ENCODE measurements at regions not wholly inside any gene's neighbourhood (a gene's known extent, or its start where the extent isn't known, plus 50 kb on each side); places are given as distances from the start of the nearest gene placed in this dataset.

DNA sequence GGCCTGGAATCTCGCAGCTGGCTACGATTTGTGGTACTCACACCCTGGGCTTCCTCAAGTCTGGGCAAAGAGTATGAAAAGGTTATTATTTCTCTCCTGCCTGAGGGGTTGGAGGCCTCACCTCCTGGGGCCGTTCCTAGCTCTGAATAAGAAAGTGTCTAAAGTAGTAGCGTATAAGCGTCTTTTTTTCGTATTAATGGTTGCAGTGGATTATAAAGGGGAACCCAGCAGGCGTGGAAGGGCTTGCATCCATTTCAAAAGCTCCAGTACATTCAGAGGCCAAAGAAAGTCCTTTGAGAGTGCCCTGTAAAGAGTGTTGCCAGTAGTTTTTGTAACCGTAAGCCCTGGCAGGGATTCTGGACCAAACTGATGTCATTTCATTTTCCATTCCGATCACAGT is 72.2 kb upstream of the MPHOSPH6 start:
- CTCF ChIA-PET = no interaction called here
- no peak for DNase-seq (ENCODE audit: extremely low spot score)
- TF ChIP-seq FOXA1 (IDR thresholded peaks at IDR 0.05) = no peak
- TF ChIP-seq ELF4 (IDR thresholded peaks at IDR 0.05) = no peak
- TF ChIP-seq ZNF384 (IDR thresholded peaks at IDR 0.05) = no peak
- no peak for TF ChIP-seq NFRKB (IDR thresholded peaks at IDR 0.05)
- TF ChIP-seq, protein P1, sequence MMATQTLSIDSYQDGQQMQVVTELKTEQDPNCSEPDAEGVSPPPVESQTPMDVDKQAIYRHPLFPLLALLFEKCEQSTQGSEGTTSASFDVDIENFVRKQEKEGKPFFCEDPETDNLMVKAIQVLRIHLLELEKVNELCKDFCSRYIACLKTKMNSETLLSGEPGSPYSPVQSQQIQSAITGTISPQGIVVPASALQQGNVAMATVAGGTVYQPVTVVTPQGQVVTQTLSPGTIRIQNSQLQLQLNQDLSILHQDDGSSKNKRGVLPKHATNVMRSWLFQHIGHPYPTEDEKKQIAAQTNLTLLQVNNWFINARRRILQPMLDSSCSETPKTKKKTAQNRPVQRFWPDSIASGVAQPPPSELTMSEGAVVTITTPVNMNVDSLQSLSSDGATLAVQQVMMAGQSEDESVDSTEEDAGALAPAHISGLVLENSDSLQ (IDR thresholded peaks at IDR 0.05) = no peak
- no peak for TF ChIP-seq FOXK2 (IDR thresholded peaks at IDR 0.05)
- no peak for TF ChIP-seq LEF1 (IDR thresholded peaks at IDR 0.05; ENCODE audit: borderline replicate concordance)
- TF ChIP-seq BHLHE40 (IDR thresholded peaks at IDR 0.05; ENCODE audit: borderline replicate concordance) = no peak
- no peak for TF ChIP-seq SP1 (IDR thresholded peaks at IDR 0.05)
- TF ChIP-seq SUZ12 (IDR thresholded peaks at IDR 0.05) = no peak
- TF ChIP-seq HDGF (IDR thresholded peaks at IDR 0.05; ENCODE audit: borderline replicate concordance) = no peak
- TF ChIP-seq CTBP1 (IDR thresholded peaks at IDR 0.05; ENCODE audit: borderline replicate concordance) = no peak
- no peak for TF ChIP-seq ARNT (IDR thresholded peaks at IDR 0.05)
- no peak for TF ChIP-seq L3MBTL2 (conservative IDR thresholded peaks at IDR 0.05)
- no peak for TF ChIP-seq TARDBP (IDR thresholded peaks at IDR 0.05)
- no peak for TF ChIP-seq FOXM1 (IDR thresholded peaks at IDR 0.05; ENCODE audit: borderline replicate concordance)
- POLR2A ChIA-PET = no interaction called here

DNA sequence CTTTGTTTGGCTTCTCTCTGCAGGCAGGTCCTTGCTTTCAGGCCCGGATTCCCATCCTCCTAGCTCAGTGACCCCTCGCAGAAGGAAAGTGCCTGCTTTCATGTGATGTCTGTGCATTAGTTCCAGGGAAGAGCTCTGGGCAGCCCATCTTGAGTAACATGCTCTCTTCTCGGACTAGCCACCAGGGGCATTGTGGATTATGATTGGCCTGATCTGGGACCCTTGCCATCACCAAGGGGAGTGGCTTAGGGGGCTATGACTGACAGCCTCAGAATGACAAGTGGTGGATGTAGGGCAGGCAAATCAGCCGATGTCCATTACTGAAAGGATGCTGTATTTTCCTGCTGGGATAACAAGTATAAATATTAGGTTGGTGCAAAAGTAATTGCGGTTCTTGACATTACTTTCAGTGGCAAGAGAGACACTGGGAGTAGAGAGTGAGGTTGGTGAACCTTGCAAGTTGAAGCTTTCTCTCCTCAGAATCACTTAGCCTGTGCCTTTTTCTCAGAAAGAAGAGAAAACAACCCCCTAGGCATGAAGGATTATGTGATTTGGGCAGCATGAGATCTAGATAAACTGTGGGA is 71.5 kb upstream of the MPHOSPH6 start:
- no peak for DNase-seq (ENCODE audit: extremely low spot score)
- ChIA-PET POLR2A (no interaction called here), CTCF (no interaction called here)
- TF ChIP-seq SUZ12 (IDR thresholded peaks at IDR 0.05) (no peak), ELF4 (IDR thresholded peaks at IDR 0.05) (peak; percentile 54)

DNA sequence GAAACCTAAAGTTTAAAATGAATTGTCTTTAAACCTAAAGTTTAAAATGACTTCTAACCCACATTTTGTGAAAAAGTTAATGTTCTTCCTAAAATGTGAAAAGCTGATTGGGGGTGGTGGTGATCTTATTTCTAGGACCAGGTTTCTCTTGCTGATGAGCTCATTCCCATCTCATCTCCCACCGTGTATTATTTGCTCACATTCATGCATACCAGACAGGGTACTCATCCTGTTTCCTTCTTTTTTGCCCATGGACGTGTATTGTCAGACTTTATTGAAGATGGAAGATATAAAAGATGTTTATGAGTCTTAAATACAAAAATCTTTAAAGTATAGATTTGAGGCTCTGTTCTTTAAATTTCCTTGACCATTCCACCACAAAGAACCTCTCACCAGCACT is 70.1 kb upstream of the MPHOSPH6 start:
- TF ChIP-seq NFRKB (IDR thresholded peaks at IDR 0.05) = no peak
- no peak for TF ChIP-seq CTBP1 (IDR thresholded peaks at IDR 0.05; ENCODE audit: borderline replicate concordance)
- no peak for TF ChIP-seq L3MBTL2 (conservative IDR thresholded peaks at IDR 0.05)
- no peak for TF ChIP-seq HDGF (IDR thresholded peaks at IDR 0.05; ENCODE audit: borderline replicate concordance)
- TF ChIP-seq SP1 (IDR thresholded peaks at IDR 0.05) = no peak
- TF ChIP-seq FOXM1 (IDR thresholded peaks at IDR 0.05; ENCODE audit: borderline replicate concordance) = no peak
- TF ChIP-seq ARNT (IDR thresholded peaks at IDR 0.05) = no peak
- TF ChIP-seq BHLHE40 (IDR thresholded peaks at IDR 0.05; ENCODE audit: borderline replicate concordance) = no peak
- no peak for TF ChIP-seq FOXA1 (IDR thresholded peaks at IDR 0.05)
- TF ChIP-seq SUZ12 (IDR thresholded peaks at IDR 0.05) = no peak
- TF ChIP-seq FOXK2 (IDR thresholded peaks at IDR 0.05) = no peak
- no peak for TF ChIP-seq ELF4 (IDR thresholded peaks at IDR 0.05)
- no peak for TF ChIP-seq ZNF384 (IDR thresholded peaks at IDR 0.05)
- no peak for TF ChIP-seq LEF1 (IDR thresholded peaks at IDR 0.05; ENCODE audit: borderline replicate concordance)
- TF ChIP-seq, protein P1 (IDR thresholded peaks at IDR 0.05) = no peak
- no peak for TF ChIP-seq TARDBP (IDR thresholded peaks at IDR 0.05)
- ChIA-PET CTCF (no interaction called here), POLR2A (no interaction called here)
- no peak for DNase-seq (ENCODE audit: extremely low spot score)

DNA sequence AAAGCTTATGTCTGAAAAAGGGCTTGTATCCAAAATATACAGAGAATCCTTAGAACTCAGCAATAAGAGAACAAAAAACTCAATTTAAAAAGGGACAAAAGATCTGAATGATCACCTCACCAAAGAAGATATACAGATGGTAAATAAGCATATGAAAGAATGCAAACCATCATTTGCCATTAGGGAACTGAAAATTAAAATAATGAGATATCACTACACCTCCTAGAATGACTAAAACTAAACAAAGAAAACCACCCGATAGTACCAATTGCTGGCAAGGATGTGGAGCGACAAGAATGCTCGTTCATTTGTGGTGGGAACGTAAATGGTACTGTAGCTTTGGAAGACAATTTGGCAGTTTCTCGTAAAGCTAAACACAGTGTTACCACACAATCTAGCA is 66.9 kb upstream of the MPHOSPH6 start:
- TF ChIP-seq FOXA1 (IDR thresholded peaks at IDR 0.05) (no peak), NFRKB (IDR thresholded peaks at IDR 0.05) (no peak), SP1 (IDR thresholded peaks at IDR 0.05) (no peak), TARDBP (IDR thresholded peaks at IDR 0.05) (no peak), ARNT (IDR thresholded peaks at IDR 0.05) (no peak), CTBP1 (IDR thresholded peaks at IDR 0.05; ENCODE audit: borderline replicate concordance) (no peak), HDGF (IDR thresholded peaks at IDR 0.05; ENCODE audit: borderline replicate concordance) (no peak), SUZ12 (IDR thresholded peaks at IDR 0.05) (no peak), LEF1 (IDR thresholded peaks at IDR 0.05; ENCODE audit: borderline replicate concordance) (no peak), FOXM1 (IDR thresholded peaks at IDR 0.05; ENCODE audit: borderline replicate concordance) (no peak), ELF4 (IDR thresholded peaks at IDR 0.05) (no peak), BHLHE40 (IDR thresholded peaks at IDR 0.05; ENCODE audit: borderline replicate concordance) (no peak), L3MBTL2 (conservative IDR thresholded peaks at IDR 0.05) (no peak), FOXK2 (IDR thresholded peaks at IDR 0.05) (no peak), ZNF384 (IDR thresholded peaks at IDR 0.05) (no peak)
- TF ChIP-seq, protein P1 (IDR thresholded peaks at IDR 0.05) = no peak
- ChIA-PET CTCF (no interaction called here), POLR2A (no interaction called here)
- no peak for DNase-seq (ENCODE audit: extremely low spot score)

DNA sequence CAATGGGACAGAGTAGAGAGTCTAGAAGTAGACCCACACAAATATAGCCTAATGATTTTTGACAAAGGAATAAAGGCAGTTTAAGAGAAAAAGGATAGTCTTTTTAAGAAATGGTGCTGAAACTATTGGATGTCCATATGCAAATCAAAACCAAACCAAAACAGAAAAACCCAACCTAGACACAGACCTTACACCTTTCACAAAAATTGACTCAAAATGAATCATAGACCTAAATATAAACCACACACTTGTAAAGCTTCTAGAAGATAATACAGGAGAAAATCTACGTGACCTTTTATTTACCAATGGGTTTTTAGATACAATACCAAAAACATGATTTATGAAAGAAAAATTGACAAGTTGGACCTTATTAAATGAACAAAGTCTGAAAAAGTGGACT is 66.4 kb upstream of the MPHOSPH6 start:
- no peak for TF ChIP-seq BHLHE40 (IDR thresholded peaks at IDR 0.05; ENCODE audit: borderline replicate concordance)
- no peak for TF ChIP-seq ELF4 (IDR thresholded peaks at IDR 0.05)
- TF ChIP-seq ZNF384 (IDR thresholded peaks at IDR 0.05) = no peak
- no peak for TF ChIP-seq HDGF (IDR thresholded peaks at IDR 0.05; ENCODE audit: borderline replicate concordance)
- no peak for DNase-seq (ENCODE audit: extremely low spot score)
- POLR2A ChIA-PET = no interaction called here
- CTCF ChIA-PET = interaction anchor here (0.7 kb wide), 1 partner anchor 275 kb away, joined by 3 read pairs; no protein-coding TSS in a partner anchor

DNA sequence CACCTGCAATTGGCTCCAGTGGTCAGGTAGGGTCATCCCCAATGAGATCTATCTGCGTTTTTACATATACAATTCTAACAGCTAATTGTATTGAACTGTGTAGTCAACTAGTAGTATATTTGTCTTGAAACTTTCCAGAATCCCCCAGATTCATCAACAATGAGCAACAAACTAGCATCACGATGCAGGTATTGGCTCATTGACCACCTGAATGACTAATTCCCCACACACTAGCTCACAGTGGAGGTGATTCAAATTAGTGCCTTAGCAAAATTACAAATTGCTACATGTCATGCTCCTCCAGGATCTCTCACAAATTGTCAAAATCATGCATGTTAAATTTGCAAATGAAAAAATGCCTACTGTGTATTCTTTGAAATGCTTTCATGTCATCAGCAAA is 62.8 kb upstream of the MPHOSPH6 start:
- ChIA-PET CTCF (no interaction called here), POLR2A (no interaction called here)
- no peak for DNase-seq (ENCODE audit: extremely low spot score)
- no peak for TF ChIP-seq CTBP1 (IDR thresholded peaks at IDR 0.05; ENCODE audit: borderline replicate concordance)
- no peak for TF ChIP-seq NFRKB (IDR thresholded peaks at IDR 0.05)
- no peak for TF ChIP-seq ZNF384 (IDR thresholded peaks at IDR 0.05)
- TF ChIP-seq HDGF (IDR thresholded peaks at IDR 0.05; ENCODE audit: borderline replicate concordance) = no peak
- no peak for TF ChIP-seq SP1 (IDR thresholded peaks at IDR 0.05)
- TF ChIP-seq TARDBP (IDR thresholded peaks at IDR 0.05) = no peak
- TF ChIP-seq, protein P1 (IDR thresholded peaks at IDR 0.05) = no peak
- TF ChIP-seq BHLHE40 (IDR thresholded peaks at IDR 0.05; ENCODE audit: borderline replicate concordance) = no peak

Measured in HEK293T (cell line).